Activated CD4-positive, CD25-positive, alpha-beta regulatory T cell treated with anti-CD3 and anti-CD28 coated beads, Interleukin-2, amount 50 U/mL, for 72 hours (primary cell): ENCODE measurements at regions not wholly inside any gene's neighbourhood (a gene's known extent, or its start where the extent isn't known, plus 50 kb on each side); places are given as distances from the start of the nearest gene placed in this dataset.
"Not testable (repeated sequence)": the region's sequence is repeated elsewhere in the genome, so short reads cannot be mapped to it uniquely, and the experiment has no call there.

ENCODE experiments used
- DNase-seq: peaks from one replicate; pipeline ENCODE4 v3.0.0; 2021

GRCh38 chr14:89743828-89744227, 210.7 kb downstream of the EFCAB11 start:
- no peak for DNase-seq

- DNase-seq: no peak
These were observed 214.3 kb downstream of the EFCAB11 start for GRCh38 chr14:89740241-89740640.

- no peak for DNase-seq
These were observed 217.6 kb downstream of the EFCAB11 start for GRCh38 chr14:89736881-89737280.

- DNase-seq: no peak
These were observed 223.1 kb downstream of the EFCAB11 start for GRCh38 chr14:89731396-89731933.

GRCh38 chr14:89730687-89731086, 223.8 kb downstream of the EFCAB11 start:
- no peak for DNase-seq

DNA sequence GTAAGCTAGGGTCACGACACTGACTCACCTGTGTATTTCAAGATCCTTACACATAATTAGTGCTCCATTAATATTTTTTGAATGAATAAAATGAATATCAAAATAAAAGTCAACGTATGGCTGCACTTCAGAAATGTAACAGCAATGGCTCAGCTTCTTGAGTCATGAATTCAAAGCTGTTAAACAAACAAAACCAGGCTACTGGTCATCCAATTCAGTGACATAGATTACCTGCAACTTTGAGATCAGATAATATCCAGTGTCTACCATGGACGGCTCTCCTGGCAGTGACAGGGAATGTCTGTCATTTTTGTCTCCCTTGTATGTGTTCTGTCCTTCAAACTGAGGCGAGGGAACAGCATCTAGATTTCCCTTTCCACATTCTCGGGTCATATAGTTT, 225.6 kb downstream of the EFCAB11 start:
- DNase-seq: no peak

GRCh38 chr14:89726226-89726625, 228.3 kb downstream of the EFCAB11 start:
- DNase-seq: not testable (repeated sequence)

DNA sequence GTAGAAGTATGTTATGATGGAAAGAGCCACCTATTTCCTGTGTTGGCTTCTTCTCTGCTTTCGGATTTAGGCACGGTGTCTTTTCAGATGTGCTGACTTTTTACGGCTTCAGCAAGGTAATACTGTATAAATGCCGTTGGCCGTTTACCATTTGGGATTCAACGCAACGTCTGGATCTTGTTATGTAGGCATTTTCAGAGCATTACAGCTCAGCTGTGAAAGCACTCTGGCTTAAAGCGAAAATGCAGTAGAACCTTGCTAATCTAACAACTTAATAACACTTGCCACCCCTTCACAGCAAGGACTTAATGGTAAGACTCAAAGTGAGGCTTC, 229.9 kb downstream of the EFCAB11 start:
- no peak for DNase-seq

GRCh38 chr14:89723930-89724627, 230.5 kb downstream of the EFCAB11 start:
- no peak for DNase-seq

- DNase-seq: no peak
These were observed 232.6 kb downstream of the EFCAB11 start for GRCh38 chr14:89721956-89722355.

GRCh38 chr14:89720741-89721729, 233.5 kb downstream of the EFCAB11 start:
- DNase-seq: peak; percentile 65

- no peak for DNase-seq
These were observed 234.3 kb downstream of the EFCAB11 start for GRCh38 chr14:89720076-89720687.

DNA sequence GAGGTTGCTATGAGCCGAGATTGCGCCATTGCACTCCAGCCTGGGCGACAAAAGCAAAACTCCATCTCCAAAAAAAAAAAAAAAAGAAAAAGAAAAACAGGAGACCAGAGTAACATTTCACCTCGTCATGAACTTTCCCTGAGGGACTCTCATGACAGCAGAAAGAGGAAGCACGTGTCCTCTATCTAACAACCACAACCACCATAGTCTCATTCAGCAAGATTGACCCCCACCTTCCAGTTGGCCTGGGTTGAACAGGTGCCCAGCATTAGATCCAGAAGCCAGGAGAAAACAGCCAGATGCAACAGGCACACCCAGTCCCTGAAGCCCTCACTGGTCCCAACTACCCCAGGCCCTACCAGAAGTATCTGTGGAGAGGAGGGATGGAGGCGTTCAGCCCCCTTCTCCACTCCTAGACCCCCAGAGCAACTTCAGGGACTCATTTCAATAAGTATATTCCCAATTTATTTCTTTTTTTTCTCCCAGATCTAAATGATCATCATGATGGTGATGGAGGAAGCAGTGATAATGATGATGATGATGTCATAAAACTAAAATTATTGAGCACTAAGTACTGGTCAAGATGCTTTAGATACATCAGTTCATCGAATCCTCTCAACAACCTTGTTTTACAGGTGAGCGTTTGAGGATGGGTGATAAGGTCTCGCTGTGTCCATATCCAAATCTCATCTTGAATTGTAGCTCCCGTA, 235.0 kb downstream of the EFCAB11 start:
- no peak for DNase-seq

DNA sequence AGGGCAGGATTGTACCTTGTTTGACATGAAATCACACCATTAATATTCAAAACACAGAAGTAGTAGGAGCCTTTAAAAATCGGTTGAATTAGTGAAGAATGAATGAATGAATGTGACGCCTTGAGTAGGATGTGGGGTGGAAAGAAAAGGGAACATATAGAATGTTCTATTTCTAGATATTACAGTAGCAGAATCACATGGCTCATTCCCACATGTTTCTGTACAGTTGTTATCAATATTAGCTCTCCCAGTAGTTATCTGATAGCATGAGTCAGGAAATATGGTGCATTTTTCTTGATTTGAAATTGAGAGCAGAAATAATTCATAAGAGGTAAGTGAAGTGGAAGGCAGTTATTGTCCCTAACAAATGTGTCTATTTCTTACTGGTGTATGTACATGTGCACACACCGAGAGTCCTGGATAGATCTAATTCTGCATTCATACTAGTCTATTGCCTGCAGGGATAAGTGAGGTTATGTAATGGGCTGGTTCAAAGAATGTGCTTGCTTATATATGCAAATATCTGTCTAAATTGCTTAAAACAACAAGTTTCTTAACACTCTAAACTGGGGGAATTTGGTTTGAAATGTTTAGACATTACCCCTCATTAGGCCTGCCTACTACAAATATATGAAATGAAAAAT, 245.4 kb downstream of the EFCAB11 start:
- DNase-seq: no peak

DNA sequence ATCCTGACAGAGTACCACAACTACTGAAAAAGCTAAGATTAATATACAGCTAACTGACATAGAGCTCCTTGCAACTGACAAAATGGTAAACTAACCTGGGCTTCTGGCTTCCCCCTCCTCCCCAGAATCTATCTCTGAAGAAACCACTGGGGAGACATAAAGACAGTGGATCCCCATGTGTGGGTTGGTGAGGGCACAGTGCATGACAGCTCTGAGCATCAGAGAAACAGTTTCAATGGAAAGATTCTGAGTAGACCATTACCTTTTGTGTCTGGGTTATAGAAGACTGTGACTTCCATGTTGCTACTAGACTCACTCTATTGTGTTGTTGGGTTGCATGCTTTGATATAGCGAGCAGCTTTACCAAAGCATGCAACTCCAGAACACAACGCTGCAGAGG, 247.4 kb downstream of the EFCAB11 start:
- no peak for DNase-seq

DNA sequence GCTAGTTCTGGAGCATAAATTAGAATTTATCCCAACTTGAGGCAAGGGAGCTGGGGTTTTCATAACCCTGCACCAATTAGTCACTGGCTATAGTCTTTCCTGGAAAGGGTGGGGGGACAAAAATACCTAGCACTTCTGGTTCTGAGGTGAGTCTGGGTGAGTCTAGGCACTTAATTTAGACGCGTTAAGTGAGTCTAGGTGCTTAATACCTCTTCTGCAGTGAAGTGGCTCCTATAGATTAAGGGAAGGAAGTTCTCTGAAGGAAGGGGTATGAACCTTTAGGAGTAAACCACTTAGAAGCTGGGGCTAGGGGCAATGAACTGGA, 251.7 kb downstream of the EFCAB11 start:
- no peak for DNase-seq

DNA sequence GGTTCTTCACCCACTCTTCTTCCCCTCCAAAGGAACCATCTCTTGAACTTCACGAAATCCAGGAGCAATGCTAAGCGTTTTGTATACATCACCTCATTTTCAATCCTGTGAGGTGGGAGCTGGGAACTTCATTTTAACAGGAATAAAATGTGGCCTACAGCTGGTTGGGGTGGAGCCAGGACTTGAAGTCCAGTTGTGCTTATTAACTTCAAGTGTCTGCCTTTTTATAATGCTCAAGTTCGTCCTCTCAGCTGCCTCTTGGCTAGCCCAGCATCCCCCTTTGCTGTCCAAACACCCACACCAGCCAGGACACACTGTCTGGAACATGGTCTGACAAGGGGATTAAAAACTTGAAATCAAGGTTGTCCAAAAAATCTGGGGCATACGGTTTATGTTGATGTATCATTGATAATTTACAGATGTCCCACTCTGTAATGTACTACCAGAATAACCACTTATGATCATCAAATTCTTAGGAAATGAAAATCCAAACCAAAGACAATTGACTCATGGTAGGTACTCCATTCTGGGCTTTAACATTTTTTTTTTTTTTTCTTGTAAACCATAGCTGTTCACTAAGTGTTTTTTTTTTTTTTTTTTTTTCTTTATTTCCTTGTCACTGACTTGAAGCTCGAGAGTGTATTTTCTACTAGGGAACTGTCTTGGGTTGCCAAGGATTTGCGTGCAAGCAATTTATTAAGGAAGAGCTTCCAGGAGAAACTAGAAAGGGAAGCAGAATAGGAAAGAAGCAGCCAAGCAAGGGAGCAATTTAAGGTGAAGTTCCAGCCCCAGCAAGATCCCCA, 252.3 kb downstream of the EFCAB11 start:
- DNase-seq: no peak

DNA sequence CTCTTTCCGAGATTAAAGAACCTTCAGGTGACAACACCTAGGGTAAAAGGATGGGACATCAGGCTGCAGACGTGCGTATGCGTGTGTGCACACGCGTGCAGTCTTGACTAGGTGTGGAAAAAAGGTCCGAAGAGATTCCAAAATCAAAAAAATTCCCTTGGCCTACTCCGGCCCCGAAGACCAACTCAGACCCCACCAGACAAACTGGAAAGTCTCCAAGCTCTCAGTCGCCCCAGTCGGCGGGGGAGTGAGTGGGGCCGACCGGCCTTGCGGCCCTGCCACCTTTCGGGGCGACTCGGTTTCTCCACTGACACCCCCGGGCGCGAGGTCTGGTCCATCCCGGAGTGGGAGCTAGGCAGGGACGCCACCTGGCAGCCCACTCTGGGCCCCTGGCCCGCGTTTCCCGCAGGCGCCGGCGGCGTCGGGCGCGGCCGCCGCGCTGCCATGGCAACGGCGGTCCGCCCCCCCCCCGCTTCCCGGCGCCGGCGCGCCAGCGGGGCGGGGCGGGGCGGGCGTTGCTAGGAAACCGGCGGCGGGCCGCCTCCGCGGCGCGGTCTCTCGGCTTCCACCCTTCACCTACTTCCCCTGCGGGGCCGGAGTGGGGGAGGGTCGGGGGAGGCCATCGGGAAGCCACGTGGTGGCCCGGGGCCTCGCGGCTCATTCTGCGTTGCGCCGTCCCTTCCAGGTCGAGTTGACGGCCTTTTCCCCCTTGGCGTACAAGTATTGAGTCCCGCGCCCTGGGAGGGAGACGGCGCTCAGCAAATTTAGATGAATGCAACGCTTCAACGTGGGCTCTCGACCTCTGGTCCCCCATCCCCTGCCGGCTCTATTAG, 253.1 kb downstream of the EFCAB11 start:
- DNase-seq: peak; percentile 84

- no peak for DNase-seq
These were observed 253.7 kb downstream of the EFCAB11 start for GRCh38 chr14:89700801-89701200.

DNA sequence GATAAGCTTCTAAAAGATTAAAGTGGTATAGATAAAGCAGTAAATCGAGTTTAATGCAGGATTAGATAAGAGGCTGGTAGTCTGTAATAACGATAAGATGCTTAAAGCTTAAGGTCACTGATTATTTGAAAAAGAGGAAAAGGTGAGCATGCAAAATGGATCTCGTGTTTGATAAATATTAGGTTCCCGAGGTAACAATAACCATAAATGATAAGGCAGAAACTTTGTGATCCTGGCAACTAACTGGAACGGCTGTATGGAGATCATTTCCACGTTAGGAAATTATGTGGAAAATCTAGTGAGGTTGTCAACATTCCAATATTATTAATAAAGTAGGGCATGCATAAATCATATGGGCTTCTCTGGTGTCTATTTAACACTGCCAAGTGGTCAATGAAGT, 255.5 kb downstream of the EFCAB11 start:
- no peak for DNase-seq
